ENCODE measurements at regions not wholly inside any gene's neighbourhood (a gene's known extent, or its start where the extent isn't known, plus 50 kb on each side); places are given as distances from the start of the nearest gene placed in this dataset.
"Not testable (repeated sequence)": the region's sequence is repeated elsewhere in the genome, so short reads cannot be mapped to it uniquely, and the experiment has no call there.

DNA sequence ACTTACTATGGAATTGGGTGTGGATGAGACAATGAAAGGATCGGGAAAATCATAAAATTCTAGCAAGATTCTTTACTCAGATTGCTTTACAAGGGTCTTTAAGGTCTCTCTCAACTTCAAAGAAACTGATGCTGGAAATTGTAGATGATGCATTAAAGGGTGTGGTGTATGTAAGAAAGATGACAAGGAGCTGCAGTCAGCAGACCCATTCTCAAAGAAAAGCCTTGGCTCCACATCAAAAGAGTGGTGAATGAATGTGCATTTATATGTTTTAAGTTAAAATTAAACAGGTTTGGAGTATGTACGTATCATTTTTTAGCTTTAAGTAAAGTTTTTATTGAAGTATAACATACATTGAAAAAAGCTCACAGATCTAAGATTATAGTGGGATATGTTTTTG, 194.5 kb downstream of the C12orf75 start:
- no peak for DNase-seq (ENCODE audit: low spot score)

DNA sequence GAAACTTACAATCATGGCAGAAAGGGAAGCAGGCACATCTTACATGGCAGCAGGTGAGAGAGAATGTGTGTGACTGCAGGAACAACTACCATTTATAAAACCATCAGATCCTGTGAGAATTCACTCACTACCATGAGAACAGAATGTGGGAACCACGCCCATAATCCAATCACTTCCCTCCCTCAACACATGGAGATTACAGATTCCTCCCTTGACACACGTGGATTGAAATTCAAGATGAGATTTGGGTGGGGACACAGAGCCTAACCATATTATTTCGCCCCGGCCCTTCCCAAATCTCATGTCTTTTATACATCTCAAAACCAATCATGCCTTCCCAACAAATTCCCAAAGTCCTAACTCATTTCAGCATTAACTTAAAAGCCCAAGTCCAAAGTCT, 203.6 kb downstream of the C12orf75 start:
- DNase-seq (ENCODE audit: low spot score): no peak

DNA sequence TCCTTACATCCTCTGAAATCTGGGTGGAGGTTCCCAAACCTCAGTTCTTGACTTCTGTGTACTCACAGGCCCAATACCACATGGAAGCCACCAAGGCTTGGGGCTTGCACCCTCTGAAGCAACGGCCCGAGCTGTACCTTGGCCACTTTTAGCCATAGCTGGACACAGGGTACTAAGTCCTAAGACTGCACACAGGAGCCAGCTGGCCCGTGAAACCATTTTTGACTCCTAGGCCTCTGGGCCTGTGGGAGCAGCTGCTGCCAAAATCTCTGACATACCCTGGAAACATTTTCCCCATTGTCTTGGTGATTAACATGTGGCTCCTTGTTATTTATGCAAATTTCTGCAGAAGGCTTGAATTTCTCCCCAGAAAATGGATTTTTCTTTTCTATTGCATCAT, 204.5 kb downstream of the C12orf75 start:
- DNase-seq (ENCODE audit: low spot score): not testable (repeated sequence)

DNA sequence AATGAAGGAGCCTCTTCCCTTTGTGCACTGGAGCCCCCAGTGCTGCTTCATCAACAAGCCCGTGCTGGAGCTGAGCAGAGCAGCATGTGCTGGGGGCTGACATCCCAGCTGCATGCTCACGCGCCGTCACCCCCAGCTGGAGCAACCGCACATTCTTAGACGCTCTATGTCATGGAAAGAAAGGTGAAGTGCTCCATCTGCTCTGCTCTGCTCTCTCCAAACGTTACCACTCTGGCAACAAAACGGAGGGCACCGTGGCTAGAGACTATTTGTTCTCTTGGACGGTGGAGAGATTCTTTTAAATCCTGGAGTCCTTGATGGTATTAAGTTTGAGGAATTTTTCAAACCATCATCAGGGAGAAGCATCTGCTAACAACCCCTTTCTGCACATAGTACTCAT, 208.4 kb downstream of the C12orf75 start:
- no peak for DNase-seq (ENCODE audit: low spot score)

DNA sequence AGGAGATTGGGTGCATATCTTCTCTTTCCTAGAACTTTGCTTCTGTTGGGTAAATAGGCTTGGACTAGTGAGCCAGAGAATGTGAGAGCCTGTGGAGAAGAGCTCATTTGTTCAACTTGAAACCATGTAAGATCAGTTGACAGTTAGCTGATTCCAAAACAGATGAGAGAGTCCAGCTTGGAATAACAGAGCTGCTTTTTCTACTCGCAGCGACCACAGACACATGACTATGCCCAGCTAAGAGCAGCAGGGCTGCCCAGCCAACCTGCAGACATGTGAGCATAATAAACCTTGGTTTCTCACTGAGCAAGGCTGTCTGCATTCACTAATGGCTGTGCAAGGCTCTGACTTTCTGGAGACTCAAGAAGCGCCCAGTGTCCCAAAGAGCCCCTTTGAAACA, 209.2 kb downstream of the C12orf75 start:
- no peak for DNase-seq (ENCODE audit: low spot score)

GRCh38 chr12:105547786-105548185, 217.3 kb downstream of the C12orf75 start:
- no peak for DNase-seq (ENCODE audit: low spot score)

DNA sequence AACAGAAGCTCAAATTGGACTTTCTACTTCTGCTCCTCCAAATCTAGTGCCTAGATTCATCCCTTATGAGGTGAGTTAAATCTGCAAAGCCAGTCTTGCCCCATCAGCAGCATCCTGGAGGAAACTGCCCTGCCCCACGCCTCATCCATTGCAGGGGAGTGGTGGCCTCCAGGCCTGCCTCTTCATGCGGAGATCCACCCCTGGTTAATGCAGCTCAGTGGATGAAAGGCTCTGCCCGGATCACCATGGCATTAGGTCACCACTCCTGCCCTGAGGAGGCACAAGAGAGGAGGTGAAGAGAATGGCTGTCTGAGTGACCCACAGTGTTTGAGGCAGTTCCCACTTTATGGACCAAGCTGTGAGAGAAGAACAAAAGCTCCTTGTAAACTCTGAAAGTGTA, 218.1 kb downstream of the C12orf75 start:
- DNase-seq (ENCODE audit: low spot score): no peak

DNA sequence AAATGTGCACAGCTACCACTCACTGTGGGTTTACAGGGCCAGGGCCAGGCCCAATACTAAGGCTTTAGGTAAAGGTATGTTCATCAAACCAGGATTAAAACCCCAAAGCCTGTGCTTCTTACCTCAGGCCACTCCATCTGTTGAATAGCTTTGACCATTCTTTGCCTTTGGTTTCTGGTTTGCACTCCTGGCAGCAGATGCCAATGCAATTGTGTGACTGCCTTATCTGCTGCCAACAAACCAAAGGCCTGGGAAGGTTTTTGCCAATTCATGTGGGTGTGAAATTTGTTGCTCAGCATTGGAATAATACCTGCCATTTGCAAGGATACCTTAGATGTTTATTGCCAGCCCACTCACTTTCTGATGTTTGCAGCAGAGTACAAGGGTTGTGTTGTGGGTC, 221.6 kb downstream of the C12orf75 start:
- DNase-seq (ENCODE audit: low spot score): peak; percentile 68

GRCh38 chr12:105554223-105554678, 223.8 kb downstream of the C12orf75 start:
- peak; percentile 10 for DNase-seq (ENCODE audit: low spot score)

GRCh38 chr12:105554856-105555255, 224.4 kb downstream of the C12orf75 start:
- no peak for DNase-seq (ENCODE audit: low spot score)

- DNase-seq (ENCODE audit: low spot score): no peak
These were observed 225.2 kb downstream of the C12orf75 start for GRCh38 chr12:105555556-105556295.

DNA sequence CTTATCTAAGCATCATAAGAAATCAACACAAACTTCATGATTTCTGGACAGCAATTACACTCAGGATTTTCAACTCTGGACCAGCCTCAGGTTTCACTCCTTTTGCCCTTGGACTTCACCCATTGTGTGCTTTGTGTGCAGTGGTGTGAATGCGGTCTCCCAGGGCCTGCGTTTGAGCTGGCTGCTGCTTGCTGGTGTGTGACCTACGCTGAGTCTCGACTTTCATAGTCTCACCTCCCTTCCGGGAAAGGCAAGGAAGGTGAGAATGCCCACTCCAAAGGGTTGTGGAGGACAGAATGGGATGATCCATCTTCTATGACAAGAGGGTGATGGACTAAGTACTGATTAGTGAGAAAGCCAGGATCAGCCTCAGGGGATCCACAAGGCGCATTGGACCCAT, 228.8 kb downstream of the C12orf75 start:
- no peak for DNase-seq (ENCODE audit: low spot score)

DNA sequence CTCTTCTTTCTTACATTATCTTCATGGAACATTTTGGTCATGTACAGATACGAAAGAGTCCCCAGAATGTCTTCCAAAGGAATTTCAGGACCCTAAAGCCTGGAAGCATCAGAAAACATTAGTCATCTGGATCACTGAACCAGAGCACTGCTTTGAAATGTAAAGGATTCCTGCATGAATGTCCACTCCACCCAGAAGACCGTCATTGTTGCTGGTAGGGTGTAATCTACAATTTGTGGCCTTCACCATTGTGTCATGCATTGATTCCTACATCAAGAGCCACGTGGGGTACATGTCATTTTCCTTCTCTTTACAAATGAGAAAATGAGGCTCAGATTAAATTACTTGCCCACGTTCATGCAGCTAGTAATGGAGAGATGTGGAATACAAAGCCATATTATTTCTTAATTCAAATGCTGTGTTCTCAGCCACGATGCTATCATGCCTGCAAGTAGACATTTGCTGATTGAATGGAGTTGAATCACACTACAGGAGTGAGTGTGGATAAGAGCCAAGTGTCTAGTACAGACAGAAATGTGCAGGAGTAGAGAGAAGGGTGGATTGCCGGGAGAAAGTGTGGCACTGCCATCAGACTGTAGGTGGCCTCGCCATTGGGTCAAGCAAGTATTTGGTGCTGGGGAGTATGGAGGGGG, 231.2 kb downstream of the C12orf75 start:
- DNase-seq (ENCODE audit: low spot score): peak; percentile 19

DNA sequence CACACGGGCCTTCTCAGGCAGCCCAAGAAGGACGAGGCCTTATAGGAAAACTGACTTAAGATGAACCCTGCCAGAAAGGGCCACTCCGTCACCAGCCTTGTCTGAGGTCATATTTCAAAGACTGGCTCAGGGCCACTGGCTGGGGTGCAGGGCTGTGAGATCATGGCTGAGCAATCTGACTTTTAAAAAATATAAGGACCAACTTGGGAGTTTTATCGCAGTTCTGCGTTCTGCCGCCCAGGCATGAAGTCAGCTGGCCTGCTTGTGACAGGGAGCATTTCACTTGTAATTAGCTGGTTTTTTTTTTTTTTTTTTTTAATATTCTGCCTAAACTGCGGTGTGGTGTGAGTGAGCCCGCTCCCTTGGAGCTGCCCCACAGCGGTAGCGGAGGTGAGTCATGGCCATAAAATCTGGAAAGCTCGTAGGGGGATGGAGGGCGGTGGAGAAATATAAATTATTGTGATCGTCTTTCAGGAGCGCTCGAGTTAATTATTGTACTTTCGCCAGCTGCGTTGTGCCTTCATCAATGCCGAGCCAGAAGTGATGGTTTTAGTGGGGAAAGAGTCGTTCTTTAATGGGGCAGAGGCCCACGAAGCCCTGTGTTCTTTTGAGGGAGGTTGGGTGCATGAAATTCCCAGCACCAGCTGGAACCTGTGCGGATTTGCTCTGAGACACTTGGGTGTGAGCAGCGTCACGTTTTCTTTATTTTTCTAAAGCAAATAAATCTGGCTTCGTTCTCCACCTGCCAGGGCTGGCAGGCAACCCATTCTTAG, 231.9 kb downstream of the C12orf75 start:
- DNase-seq (ENCODE audit: low spot score): peak; percentile 9

- no peak for DNase-seq (ENCODE audit: low spot score)
These were observed 236.6 kb downstream of the C12orf75 start for GRCh38 chr12:105567061-105567460.

DNA sequence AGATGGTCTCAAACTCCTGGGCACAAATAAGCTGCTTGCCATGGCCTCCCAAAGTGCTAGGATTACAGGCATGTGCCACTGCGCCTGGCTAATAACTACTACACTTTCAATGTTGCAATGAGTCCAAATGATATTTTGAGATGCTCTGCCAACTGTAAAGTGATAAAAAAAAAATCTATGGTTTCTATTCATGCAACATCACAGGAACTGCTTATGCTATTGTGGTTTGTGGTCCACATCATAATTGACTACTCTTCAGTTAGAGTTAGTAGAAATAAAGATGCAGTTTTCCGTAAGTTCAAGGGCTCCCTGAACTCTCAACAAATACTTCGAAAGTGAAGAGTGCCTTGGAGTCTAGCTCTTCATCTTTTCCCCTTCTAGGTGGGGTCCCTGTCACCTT, 239.4 kb downstream of the C12orf75 start:
- no peak for DNase-seq (ENCODE audit: low spot score)

GRCh38 chr12:105570944-105571343, 240.5 kb downstream of the C12orf75 start:
- DNase-seq (ENCODE audit: low spot score): no peak

DNA sequence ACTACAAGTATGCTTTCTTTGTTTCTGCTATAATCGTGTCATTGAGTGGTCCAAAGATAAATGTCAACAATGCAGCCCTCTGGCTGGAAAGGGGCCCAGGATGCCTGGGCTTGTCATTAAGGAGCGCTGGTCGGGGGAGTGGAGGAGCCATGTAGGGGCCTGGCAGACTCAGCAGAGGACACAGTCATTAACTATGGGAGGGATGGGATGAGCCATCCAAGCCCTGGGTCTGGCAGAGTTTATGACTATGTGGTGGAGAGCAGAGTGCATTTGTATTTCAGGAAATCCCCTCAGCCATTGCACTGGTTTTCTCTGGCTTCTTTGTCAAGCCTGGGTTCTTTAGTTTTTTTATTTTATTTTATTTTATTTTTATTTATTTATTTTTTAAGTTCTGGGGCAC, 243.1 kb downstream of the C12orf75 start:
- no peak for DNase-seq (ENCODE audit: low spot score)

DNA sequence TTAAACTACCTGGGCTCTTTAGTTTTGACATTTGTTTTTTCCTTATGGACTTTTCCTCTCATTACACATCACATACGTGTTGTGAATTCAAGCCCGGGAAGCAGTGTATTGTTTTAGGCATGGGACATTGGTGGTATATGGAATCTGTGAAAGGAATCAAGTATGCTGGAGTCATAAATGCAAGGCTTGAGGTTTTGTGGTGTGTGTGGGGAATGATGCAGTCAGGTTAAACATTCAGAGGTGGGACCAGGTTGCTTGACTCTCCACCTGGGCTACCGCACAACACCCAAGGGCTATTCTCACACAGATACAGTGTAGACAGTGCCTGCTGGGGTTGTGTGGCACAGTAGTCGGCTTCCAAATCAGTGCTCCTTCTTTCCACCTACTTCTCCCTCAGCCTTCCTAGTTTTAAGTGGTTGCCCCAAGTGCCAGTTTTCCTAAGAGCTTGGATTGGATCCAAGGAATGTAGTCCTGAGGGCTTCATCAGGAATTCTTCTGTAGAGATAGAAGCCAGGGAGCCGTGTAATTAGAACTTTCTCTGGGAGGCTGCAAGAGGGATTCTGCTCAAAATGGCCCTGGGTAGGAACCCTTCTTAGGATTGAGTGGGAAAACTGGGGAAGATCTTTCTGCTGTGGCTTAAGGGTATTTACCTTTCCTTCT, 243.7 kb downstream of the C12orf75 start:
- DNase-seq (ENCODE audit: low spot score): no peak

- no peak for DNase-seq (ENCODE audit: low spot score)
These were observed 244.7 kb downstream of the C12orf75 start for GRCh38 chr12:105575235-105575634.

DNA sequence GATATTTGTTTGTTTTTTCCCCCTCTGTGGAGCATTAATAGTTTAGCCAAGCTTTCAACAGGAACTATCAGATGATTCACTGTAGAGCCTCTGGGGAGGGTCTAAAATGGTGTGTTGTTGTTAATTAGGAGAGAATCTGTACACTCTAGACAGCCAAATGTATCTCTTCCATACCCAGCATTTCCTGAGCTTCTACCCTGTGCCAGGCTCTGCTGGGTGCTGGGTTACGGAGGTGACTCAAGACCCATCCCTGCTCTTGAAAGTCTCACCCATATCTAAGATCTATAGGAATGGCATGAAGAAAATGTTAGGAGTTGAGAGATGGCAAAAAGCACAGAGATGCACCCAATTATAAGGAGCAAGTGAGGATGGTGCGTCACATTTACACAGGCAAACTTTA, 245.8 kb downstream of the C12orf75 start:
- no peak for DNase-seq (ENCODE audit: low spot score)

- DNase-seq (ENCODE audit: low spot score): no peak
These were observed 250.4 kb downstream of the C12orf75 start for GRCh38 chr12:105580821-105581352.

All from cerebellar cortex (tissue), 1 donor.